HG03064 (cell line): ENCODE measurements at regions not wholly inside any gene's neighbourhood (a gene's known extent, or its start where the extent isn't known, plus 50 kb on each side); places are given as distances from the start of the nearest gene placed in this dataset.

Experiments
- ATAC-seq: cut with Tn5 transposase; IDR thresholded peaks from one replicate; pipeline ENCODE4 v1.9.1; 2021; ENCODE audit warnings: low read depth; ENCODE audit not compliant: unreplicated experiment

DNA sequence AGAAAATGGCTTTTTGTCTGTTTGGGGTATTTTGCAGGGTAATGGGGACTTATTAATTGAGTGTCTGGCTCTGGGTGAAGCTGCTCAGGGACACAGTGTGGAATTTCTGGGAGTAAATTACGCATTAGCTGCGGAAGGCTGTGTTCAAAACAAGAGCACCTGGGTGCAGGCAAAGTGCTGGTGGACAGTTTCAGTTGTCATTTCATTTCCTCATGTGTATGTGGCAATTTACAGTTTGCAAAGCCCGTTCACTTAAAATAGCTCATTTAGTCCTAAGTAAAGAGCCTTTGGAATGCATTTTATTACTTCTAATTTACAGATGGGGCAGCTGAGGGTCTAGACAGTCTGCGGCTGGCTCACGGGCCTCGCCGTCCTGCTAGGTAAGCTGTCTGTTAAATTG lies 546.8 kb downstream of the BCL11B start:
- no peak for ATAC-seq

DNA sequence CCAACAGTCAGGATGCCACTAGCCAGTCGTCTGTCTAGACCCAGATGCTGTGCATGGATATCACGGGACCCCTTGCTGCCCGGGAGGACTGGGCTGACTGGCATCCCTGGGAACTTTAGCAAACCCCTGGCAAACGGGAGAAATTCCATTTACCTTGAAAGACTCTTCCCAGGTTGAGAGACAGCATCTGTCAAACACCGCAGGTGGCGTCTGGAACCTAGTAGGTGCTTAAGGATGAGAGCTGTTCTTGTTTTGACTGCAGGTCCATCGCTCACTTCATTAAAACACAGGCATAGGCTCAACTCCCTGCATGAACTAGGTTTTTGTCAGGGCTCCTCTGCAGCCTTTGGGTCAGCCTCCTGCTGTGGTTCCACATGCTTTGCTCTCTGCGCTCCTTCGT lies 546.3 kb downstream of the BCL11B start:
- no peak for ATAC-seq

DNA sequence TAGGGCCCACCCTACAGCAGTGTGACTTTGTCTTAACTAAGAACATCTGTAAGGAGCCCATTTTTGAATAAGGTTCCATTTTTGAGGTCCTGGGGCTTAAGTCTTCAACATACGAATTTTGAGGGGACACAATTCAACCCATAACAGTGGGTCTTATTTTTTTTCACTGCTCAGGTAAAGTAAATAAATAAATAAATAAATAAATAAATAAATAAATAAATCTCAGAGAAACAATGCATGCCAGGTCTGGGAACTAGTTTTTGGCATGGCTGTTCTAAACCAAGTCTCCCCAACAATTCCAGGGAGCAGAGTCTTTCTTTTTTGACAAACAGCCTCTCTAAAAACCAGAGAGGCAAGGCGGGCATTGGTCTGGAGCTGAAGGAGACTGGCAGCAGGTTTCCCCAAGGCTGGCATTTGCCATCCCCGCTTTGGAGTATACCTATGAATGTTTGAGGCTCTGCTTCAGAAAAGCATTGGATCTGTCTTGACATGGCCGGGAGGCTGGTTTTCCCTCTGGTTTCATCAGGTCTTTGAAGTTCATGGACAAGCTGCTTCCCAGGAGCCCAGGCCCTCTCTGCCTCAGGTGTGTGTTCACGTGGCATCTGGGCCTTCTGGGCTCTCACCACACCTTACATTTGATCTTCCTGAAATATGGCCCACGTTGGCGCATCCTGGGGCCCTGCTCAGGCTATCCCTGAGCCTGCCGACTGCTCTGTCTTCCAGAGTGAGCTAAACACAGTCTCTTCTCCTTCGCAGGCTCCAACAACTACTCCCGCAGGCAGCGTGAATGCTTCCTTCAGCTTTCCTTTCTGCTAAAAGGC lies 545.2 kb downstream of the BCL11B start:
- ATAC-seq, result no peak

DNA sequence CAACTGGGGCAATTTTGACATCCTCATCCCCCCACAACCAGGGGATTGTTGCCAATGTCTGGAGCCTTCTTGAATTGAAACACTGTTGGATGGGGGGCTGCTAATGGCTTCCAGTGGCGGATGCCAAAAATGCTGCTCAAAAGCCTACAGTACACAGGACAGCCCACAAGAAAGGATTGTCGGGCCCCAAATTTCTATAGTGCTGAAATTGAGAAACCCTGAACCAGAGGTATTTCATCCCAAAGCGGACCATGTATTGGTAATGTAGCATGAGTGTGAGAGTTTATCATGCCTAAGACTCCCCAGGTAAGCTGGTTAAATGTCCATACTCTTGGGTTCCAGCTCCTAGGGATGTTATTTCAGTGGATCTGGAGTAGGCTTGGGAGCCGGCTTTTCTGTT lies 544.0 kb downstream of the BCL11B start:
- ATAC-seq, result no peak

DNA sequence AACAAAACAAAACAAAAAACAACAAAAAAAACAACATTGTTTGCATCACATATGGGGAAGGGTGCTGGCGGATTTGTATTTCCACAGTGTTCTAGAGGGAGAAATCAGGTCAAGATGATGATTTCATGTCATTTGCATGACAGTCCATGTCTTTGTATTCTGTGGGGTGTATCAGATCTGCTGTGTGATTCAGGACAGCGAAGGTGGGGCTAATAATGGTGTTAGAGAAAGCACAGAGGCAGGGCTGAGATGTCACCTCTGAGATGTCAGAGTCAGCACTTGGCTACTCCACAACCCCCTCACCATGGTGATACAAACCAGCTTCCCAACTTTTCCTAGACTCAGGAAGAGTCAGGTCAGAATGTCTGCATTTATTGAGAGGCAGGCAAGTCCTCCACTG lies 543.2 kb downstream of the BCL11B start:
- no peak for ATAC-seq

DNA sequence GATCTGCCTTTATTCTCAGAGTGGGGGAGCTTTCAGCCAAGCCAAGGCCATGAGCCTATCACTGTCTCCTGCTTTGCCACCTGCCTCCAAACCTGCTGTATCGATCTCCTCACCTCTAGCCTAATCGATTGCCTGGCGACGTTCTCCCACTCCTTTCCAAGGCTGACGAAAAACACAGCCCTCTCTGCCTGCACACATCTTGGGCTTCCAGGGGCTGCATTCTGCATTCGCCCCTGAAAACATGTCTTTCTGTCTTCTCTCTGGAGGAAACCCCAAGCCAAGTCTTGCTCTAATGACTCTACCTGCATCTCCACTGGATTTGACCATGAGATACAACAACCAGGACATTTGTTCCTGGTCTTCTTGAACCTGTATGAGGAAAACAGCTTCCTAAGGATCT lies 540.7 kb downstream of the BCL11B start:
- no peak for ATAC-seq

DNA sequence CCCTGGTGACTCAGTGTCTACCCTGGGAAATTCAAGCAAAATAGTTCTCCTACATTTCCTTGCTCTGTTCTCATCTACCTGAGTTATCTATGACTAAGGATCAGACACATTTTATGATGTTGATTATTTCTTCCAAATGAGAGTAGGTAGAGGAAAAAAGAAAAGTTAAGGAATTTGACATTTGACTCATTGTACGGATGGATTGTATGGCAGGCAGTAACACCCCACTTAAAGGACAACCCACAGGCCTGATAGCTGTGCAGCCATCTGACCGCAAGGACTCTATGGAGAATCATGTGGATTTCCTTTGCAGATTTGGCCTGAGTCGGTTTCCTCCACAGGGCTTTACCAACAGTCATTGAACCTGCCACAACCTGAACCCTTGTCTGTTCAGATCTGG lies 540.3 kb downstream of the BCL11B start:
- ATAC-seq, result no peak

DNA sequence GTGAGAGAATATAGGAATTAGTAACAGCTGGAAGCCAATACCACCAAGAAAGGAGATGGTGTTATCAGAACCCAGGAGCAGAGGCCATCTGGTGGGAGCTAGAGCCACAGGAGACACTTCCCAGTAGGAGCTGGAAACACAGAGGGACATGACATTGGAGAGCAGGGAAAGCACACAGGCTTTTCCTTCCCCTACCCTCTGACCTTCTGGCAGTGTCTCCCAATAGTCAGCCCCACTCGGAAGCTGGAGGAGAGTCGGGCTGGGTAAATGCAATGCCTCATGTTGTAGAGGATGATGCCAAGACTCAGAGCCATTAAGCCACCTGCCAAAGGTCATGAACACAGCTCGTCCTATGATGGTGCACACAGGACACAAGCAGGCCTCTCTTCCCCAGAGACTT lies 538.5 kb downstream of the BCL11B start:
- no peak for ATAC-seq

DNA sequence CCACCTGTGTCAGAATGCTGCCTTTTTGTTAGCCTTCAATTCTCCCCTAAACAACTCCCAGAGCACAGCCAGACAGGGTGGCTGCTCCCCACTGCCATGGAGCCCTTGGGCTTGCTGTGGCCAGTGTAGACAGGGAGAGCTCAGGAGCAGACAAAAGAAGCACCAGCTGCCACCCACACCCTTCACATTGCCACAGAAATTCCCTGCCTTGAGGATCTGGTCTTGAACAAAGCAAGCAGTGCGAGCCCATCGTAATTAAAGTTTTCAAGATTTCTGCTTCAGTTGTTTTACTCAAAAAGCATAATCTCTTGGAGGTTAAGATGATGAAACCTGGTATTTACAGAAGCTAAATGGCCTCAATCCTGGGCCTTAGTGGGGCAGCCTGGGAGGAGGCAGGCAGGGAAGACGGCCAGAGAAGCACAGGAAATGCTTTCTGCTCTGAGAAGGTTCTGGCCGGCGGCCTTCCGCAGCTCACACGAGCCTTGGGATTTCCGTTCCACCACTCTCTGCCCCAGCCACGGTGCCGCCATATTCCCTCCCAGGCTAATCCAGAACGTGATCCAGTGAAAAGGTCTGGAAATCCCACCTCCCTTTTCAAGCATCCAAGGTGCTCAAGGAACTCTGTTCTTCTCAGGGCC lies 535.2 kb downstream of the BCL11B start:
- no peak for ATAC-seq

DNA sequence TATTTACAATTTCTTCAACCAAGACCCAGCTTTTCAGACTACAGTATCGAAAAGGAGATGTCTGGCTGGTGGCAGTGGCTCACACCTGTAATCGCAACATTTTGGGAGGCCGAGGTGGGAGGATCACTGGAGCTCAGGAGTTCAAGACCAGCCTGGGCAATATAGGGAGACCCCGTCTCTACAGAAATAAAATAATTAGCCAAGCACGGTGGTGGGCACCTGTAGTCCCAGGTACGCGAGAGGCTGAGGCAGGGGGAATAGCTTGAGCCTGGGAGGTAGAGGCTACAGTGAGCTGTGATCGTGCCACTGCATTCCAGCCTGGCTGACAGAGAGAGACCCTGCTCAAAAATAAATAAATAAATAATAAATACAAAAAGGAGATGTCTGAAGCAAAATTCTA lies 530.5 kb downstream of the BCL11B start:
- ATAC-seq, result no peak

DNA sequence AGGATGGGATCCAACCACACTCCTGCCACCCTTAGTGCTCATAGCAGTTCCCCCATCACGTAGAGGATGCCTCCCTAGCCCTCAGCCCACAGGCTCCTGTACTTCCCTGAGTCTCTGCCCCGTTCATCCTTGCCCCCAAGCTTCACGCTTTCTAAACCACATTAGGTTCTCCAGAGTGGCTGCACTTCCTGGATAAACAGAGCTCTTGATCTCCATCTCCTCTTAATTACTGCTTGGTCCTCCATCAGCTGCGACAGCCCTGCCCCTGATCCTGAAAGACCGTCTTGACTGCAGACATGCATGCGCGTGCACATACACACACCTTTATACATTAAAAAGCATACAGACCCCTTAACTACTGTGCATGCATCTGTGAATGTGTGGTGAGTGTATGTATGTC lies 530.0 kb downstream of the BCL11B start:
- ATAC-seq, result no peak

DNA sequence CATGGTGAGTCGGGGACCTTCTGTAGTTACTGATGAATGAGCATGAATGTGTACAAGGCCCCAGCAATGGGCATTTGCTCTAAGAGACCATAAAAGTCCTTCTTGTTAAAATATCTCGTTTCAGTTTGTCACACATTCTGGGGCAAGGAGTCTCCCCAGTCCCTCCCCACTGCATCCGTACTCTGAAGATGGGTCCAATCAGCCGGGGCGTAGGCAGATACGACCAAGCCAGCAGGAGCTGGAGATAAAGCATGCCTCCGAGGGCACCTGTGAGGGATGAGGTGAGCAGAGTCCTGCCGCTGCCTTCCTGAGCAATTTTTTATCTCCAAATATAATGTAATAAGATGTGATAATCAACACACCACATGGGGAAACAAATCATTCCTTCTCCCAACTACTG lies 528.5 kb downstream of the BCL11B start:
- ATAC-seq, result no peak

DNA sequence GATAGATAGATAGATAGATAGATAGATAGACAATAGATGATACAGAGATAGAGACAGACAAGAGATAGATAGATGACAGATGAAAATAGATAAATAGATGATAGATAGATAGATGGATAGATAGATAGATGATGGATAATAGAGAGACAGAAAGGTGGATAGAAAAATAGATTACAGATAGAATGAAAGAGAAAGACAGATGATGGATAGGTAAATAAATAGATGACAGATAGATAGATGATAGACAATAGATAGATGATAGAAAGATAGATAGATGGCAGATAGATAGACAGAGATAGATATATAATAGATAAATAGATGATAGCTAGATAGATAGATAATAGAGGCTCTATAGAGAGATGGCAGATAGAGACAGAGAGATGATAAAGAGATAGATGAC lies 523.0 kb downstream of the BCL11B start:
- ATAC-seq, result no peak

DNA sequence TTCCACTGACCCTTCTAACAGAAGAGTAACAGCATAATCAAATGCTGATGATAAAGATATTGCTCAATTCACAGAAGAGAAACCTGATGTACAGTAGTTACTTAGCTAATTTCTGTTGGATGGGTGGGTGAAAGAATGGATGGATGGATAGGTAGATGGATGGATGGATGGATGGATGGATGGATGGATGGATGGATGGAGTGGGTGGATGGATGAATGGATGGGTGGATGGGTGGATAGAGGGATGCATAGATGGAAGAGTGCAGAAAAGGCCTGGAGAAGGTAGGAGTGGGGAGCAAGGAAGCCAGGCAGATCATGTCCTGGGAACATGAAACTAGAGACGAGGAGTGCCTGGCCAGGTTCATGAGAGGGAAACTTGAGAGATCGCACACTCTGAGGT lies 520.9 kb downstream of the BCL11B start:
- ATAC-seq, result no peak

DNA sequence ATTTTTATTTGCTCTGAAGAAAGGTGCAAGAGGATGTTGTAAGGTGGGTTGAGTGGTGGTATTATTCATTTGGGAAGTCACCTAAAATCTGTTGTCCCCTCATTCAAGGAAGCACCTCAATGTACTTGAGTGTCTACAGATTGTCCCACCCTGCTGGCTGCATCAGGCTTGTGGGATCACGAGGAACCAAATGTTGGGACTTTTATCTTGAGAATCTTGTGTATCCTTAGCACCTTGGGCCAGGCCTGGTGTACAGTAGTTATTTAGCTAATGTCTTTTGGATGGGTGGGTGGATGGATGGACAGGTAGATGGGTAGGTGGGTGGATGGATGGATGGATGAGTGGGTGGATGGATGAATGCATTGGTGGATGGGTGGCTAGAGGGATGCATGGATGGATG lies 519.3 kb downstream of the BCL11B start:
- no peak for ATAC-seq

DNA sequence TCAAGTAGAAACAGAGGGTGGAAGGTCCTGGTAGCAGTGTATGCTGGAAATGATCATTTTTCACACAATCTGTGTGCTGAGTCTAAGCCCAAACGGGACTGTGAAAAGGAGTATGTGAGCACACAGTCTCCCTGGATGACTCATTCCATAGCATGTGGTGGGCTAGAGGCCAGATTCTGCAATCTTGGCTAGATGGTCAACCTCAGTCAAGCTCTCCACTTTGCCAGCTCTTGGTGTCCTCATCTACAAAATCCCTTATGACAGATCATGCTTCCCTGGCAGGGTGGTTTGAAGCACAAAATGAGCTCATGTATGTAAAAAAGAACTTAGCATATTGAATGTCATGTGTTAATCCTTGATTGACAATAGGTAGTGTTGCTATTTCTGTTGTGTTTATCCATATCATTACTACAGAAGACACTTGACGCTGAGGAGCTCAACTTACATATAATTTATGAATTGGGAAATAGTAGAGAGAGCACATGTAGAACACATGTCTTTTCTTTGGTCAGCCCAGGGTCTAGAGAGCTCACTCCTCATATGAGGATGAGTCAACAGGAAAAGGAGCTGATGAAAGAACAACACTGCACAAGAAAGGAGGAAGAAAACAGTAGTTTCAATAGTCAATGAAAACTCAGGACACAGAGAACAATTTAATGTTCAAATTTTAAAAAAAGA lies 517.5 kb downstream of the BCL11B start:
- ATAC-seq, result no peak

DNA sequence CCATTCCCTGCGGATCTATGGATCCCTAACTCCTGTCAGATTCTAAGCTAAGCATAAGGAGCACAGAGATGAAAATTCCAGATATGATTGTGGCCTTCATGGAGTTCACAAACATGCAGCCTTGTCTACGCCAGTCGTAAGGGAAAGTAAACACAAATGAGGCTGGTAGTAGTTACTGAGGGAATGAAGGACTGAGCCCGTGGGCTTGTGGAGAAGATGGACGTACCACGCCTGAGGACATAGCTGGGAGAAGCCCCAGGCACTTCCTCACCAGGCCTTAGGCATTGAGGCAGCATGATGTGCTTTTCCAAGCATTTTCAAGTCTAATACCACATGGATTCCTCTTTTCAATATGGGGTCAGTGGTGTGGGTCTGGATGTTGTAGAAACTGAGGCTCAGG lies 515.2 kb downstream of the BCL11B start:
- no peak for ATAC-seq

DNA sequence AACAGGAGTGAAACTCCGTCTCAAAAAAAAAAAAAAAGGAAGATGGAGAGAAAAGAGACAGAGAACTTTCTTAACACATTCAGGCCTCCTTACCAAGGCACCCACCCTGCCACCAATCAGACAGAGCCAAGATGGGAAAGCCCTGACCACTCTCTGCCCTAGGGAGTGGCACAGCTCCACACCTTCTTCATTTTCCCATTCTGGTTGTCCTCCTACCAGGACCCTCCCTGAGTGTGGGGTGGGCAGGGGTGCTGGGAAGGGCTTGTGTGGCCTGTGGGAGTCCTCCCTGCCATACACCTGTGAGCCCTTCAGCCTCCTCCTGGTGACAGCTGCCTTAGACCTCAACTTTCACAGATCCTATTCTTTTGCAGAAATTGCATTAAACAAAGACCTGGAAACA lies 513.6 kb downstream of the BCL11B start:
- no peak for ATAC-seq

DNA sequence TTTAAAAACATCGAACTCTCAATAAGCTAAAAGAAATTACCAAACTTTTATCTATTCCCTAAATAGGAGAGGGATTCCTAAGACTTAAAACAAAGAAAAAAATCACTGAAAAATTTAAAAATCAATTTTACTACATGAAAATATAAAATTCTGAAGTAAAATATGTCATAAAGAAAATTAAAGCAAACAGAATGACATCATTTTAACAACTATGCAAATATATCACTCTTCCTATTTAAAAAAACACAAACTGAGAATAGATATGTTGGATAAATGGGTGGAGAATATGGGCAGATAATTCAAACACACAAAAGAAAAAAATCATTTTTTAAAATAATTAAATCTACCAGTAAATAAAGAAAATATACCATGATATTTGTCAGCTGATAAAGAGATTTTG lies 510.0 kb downstream of the BCL11B start:
- no peak for ATAC-seq

DNA sequence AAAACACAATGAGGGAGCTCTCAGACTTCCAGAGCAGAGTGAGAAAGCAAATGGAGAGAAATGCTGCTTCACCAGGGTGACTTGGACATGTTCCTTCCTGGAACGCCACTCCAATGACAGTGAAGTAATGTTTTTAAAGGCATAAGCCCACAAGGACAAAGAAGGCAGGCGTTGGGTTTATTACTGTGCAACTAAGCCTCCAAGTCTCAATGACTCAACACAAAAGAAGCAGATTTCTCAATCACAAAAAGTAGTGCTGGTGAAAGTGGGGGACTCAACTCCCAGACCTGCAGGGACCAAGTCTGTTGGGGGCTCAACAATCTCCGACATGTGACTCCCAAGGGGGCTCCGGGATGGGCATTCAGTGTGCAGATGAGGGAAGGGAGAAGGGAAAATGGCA lies 505.2 kb downstream of the BCL11B start:
- no peak for ATAC-seq

DNA sequence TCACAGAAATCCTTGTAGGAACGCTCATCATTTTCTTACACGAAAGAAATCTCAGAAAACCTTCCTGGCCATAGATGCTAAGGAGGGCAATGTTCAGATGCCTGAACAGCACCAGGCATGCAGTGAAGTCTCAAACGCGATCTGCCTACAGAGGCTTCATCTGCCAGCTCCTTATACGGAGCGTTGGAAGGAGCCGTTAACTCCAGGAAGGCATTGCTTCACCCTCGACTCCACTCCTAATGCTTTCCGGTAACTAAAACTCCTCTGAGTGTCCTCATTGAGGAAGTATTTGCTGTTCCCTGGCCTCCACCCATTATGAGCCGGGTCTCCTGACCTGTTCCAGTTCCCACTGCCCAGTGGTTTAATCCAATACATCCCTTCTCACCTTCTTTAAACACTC lies 502.7 kb downstream of the BCL11B start:
- no peak for ATAC-seq

DNA sequence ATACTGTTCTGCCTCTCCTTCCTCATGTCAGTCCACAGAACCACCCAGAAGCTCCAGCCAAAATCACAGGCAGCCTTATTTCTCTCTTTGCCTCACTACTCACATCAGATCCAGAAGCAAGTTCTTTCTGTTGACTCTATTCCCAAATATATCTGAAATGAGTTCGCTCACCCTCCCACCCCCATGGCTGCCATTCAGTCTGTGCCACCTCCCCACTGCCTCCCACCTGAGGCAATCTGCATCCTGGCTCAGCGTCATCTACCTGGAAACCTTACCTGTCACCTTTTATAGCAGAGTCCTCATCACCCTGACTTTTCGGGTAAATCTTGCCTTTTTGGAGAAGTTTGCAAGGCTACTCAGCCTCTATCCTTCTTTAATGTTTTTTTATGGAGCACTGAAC lies 501.8 kb downstream of the BCL11B start:
- ATAC-seq, result no peak
